ENCODE measurements at regions not wholly inside any gene's neighbourhood (a gene's known extent, or its start where the extent isn't known, plus 50 kb on each side); places are given as distances from the start of the nearest gene placed in this dataset.

GRCh38 chr10:60521974-60522405 lies 132.3 kb upstream of the ANK3 start:
- Histone ChIP-seq H3K9me3 (ENCODE audit: insufficient read depth, low read length, severe bottlenecking) (no peaks in the 10 kb centered on the region), H3K9ac (ENCODE audit: low read depth, low read length) (no peak overlapping the region), H3K27me3 (ENCODE audit: insufficient read depth, low read length, poor library complexity) (no peaks in the 10 kb centered on the region), H3K4me1 (ENCODE audit: insufficient read depth, low read length) (no peaks in the 10 kb centered on the region), H3K36me3 (ENCODE audit: insufficient read depth, low read length) (no peaks in the 10 kb centered on the region), H3K79me2 (ENCODE audit: insufficient read depth, low read length) (no peaks in the 10 kb centered on the region), H3K27ac (ENCODE audit: low read length) (no peak overlapping the region), H3K4me3 (ENCODE audit: low read depth in 1 of 2, low read length in 2 of 2) (no peak overlapping the region), H3K4me2 (ENCODE audit: insufficient read depth, low read length) (no peak overlapping the region), H2AFZ (ENCODE audit: low read depth, low read length) (no peak overlapping the region), H4K20me1 (ENCODE audit: insufficient read depth, low read length) (no peaks in the 10 kb centered on the region)
- no peak for TF ChIP-seq EZH2 (IDR thresholded peaks at IDR 0.05; ENCODE audit: borderline replicate concordance, low read depth, low read length, severe bottlenecking)
- no peak for DNase-seq
- no peak for ATAC-seq (ENCODE audit: insufficient read depth, low read depth)

DNA sequence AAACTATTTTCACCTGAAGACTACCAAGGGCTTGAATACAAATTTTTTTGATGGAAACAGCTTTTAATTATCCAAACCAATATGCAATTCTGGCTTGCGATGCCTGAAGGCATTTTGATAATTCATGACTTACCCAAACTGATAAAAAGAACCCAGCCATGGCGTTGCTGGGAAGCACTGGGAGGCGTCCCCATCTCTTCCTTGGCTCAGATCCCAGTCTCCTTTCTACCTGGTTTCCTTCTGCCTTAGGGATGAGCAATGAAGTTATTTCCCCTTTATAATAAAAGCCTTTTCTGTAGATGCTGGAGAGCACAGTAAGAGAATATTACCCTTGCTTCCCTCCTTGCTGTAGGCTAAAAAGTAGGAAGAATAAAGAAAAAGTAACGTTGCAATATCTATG lies 129.1 kb upstream of the ANK3 start:
- Histone ChIP-seq H3K4me1 (ENCODE audit: insufficient read depth, low read length) (no peaks in the 10 kb centered on the region), H3K79me2 (ENCODE audit: insufficient read depth, low read length) (no peaks in the 10 kb centered on the region), H2AFZ (ENCODE audit: low read depth, low read length) (no peak overlapping the region), H3K27me3 (ENCODE audit: insufficient read depth, low read length, poor library complexity) (no peaks in the 10 kb centered on the region), H3K27ac (ENCODE audit: low read length) (no peak overlapping the region), H3K9ac (ENCODE audit: low read depth, low read length) (no peak overlapping the region), H3K4me3 (ENCODE audit: low read depth in 1 of 2, low read length in 2 of 2) (no peak overlapping the region), H3K36me3 (ENCODE audit: insufficient read depth, low read length) (no peaks in the 10 kb centered on the region), H3K9me3 (ENCODE audit: insufficient read depth, low read length, severe bottlenecking) (no peaks in the 10 kb centered on the region), H4K20me1 (ENCODE audit: insufficient read depth, low read length) (no peaks in the 10 kb centered on the region), H3K4me2 (ENCODE audit: insufficient read depth, low read length) (no peak overlapping the region)
- ATAC-seq (ENCODE audit: insufficient read depth, low read depth) (no peak), DNase-seq (no peak)
- no peak for TF ChIP-seq CTCF (IDR thresholded peaks at IDR 0.05; ENCODE audit: borderline replicate concordance, extremely low read depth, low read length, poor library complexity, severe bottlenecking)
- no peak for TF ChIP-seq EZH2 (IDR thresholded peaks at IDR 0.05; ENCODE audit: borderline replicate concordance, low read depth, low read length, severe bottlenecking)

DNA sequence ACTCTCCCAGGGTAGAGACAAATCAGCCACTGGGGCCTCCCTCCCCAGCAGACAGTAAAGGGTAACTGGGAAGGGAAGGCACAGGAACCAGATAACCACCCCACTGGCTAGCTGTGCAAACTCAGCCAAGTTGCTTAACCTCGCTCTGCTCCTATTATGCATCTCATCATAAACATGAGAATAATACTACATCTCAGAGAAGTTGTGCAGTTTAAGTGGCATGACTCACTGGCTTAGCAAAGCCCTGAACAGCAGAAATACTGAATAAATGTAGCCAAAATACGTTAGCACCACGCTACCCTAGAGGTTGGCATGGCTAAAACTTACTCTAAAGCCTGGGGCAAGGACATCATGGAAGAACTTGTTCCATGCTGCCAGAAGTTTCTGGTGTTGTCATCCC lies 128.1 kb upstream of the ANK3 start:
- Histone ChIP-seq H3K36me3 (ENCODE audit: insufficient read depth, low read length) (no peaks in the 10 kb centered on the region), H3K9me3 (ENCODE audit: insufficient read depth, low read length, severe bottlenecking) (no peaks in the 10 kb centered on the region), H4K20me1 (ENCODE audit: insufficient read depth, low read length) (no peaks in the 10 kb centered on the region), H3K79me2 (ENCODE audit: insufficient read depth, low read length) (no peaks in the 10 kb centered on the region), H3K27me3 (ENCODE audit: insufficient read depth, low read length, poor library complexity) (no peaks in the 10 kb centered on the region), H3K4me1 (ENCODE audit: insufficient read depth, low read length) (no peaks in the 10 kb centered on the region), H3K4me3 (ENCODE audit: low read depth in 1 of 2, low read length in 2 of 2) (no peak overlapping the region), H3K4me2 (ENCODE audit: insufficient read depth, low read length) (no peak overlapping the region), H2AFZ (ENCODE audit: low read depth, low read length) (no peak overlapping the region), H3K27ac (ENCODE audit: low read length) (no peak overlapping the region), H3K9ac (ENCODE audit: low read depth, low read length) (no peak overlapping the region)
- ATAC-seq (ENCODE audit: insufficient read depth, low read depth), result no peak
- DNase-seq, result no peak
- no peak for TF ChIP-seq EZH2 (IDR thresholded peaks at IDR 0.05; ENCODE audit: borderline replicate concordance, low read depth, low read length, severe bottlenecking)
- no peak for TF ChIP-seq CTCF (IDR thresholded peaks at IDR 0.05; ENCODE audit: borderline replicate concordance, extremely low read depth, low read length, poor library complexity, severe bottlenecking)

DNA sequence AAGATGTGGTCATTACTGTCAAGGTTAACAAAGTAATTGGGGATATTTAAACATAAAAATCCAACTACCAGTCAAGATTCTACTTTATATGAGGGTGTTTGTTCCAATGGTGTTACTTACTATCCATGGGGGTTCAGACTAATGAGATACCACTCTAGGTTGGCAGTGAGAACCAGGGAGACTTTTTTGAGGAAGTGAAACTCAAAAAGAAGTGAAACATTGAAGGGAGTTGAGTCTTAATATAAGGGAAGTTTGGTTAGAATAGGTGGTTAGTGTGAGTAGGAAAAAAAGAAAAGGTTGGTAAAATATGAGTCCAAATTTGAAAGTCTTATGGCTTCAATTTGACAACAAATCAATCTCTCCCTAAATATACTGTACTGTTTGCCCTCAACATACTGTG lies 123.6 kb upstream of the ANK3 start:
- no peak overlapping the region for H3K9ac ChIP-seq (ENCODE audit: low read depth, low read length)
- H3K36me3 ChIP-seq (ENCODE audit: insufficient read depth, low read length), result no peaks in the 10 kb centered on the region
- TF ChIP-seq CTCF (IDR thresholded peaks at IDR 0.05; ENCODE audit: borderline replicate concordance, extremely low read depth, low read length, poor library complexity, severe bottlenecking) (no peak), EZH2 (IDR thresholded peaks at IDR 0.05; ENCODE audit: borderline replicate concordance, low read depth, low read length, severe bottlenecking) (no peak)
- no peaks in the 10 kb centered on the region for H3K4me1 ChIP-seq (ENCODE audit: insufficient read depth, low read length)
- H3K4me3 ChIP-seq (ENCODE audit: low read depth in 1 of 2, low read length in 2 of 2), result no peak overlapping the region
- no peak overlapping the region for H3K27ac ChIP-seq (ENCODE audit: low read length)
- H3K4me2 ChIP-seq (ENCODE audit: insufficient read depth, low read length), result no peak overlapping the region
- no peaks in the 10 kb centered on the region for H3K27me3 ChIP-seq (ENCODE audit: insufficient read depth, low read length, poor library complexity)
- H3K79me2 ChIP-seq (ENCODE audit: insufficient read depth, low read length), result no peaks in the 10 kb centered on the region
- H4K20me1 ChIP-seq (ENCODE audit: insufficient read depth, low read length), result no peaks in the 10 kb centered on the region
- H3K9me3 ChIP-seq (ENCODE audit: insufficient read depth, low read length, severe bottlenecking), result no peaks in the 10 kb centered on the region
- ATAC-seq (ENCODE audit: insufficient read depth, low read depth) (no peak), DNase-seq (no peak)
- H2AFZ ChIP-seq (ENCODE audit: low read depth, low read length), result no peak overlapping the region

All from DND-41 (cell line).